SHP77 (cell line): ENCODE measurements at regions not wholly inside any gene's neighbourhood (a gene's known extent, or its start where the extent isn't known, plus 50 kb on each side); places are given as distances from the start of the nearest gene placed in this dataset.
A peak's percentile ranks its signal among the peaks of the same experiment; 100 is the strongest.

Source experiments
- DNase-seq, 2 experiments: peaks; one replicate each; lab custom pipeline; 2025; lab: John Stamatoyannopoulos, UW

DNA sequence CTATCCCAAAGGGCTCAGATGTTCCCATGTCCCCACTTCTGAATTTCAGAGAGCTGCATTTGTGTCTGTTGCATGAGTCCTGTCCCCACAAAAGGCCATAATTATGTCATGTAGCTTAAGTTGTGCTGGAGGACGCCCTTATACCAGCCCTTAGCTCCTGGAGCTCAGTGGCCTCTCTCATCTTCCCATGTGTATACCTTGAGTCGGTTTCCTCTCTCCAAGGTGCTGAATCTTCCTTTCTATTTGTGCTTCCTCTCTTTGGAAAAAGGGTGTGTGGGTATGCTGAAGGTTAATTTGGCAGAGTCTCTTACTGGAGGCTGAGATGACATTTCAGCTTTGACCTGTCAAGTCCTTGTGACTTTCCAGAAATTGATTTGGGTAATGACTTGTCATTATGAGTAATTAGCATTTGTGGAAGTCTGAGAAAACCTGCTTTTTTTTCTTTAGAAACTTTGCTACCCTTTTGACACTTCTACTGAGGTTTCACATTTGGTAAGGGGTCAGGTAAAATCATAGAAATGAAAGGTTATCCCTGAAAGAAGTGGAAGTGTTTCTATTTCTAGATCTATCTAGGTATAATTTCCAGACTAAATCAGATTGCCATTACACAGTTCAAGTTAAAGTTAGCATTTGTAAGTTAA is 185.4 kb downstream of the ABCC12 start:
- DNase-seq: no peak

DNA sequence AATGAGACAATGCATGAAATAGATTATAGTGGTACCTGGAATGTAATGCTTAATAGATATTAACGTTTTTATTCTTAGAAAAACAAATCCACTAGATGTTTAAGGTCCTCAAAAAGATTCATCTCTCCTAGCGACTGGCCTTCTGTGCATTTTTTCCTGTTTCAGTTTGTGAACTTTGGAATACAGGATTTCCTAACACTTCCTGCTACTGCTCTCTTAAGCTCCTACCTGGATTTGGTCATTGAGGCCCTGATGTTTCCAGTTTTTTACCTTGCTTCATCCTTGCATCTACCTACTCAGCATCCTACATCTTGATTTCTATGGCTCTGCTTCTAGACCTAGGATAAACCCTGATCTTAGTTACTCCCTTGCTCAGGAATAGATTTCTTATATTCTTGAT is 188.4 kb downstream of the ABCC12 start:
- no peak for DNase-seq

DNA sequence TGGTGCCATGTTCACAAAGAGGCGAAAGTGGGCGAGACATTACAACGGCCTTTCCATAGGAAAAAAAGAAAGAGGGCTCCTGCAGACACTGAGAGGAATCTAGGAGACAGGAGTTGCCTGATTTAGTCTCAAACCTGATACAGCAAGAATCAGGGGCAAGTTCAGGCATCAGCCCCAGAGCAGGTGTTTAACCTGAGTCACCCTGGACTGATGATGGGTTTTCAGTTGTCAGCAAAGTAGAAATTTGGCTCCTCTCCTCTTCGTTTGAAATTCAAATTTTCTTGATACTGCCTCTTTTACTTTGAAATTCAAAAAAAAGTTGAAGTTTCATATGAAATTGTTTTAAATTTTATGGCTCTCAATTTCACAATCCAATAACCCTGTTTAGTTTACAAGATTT is 189.5 kb downstream of the ABCC12 start:
- no peak for DNase-seq

DNA sequence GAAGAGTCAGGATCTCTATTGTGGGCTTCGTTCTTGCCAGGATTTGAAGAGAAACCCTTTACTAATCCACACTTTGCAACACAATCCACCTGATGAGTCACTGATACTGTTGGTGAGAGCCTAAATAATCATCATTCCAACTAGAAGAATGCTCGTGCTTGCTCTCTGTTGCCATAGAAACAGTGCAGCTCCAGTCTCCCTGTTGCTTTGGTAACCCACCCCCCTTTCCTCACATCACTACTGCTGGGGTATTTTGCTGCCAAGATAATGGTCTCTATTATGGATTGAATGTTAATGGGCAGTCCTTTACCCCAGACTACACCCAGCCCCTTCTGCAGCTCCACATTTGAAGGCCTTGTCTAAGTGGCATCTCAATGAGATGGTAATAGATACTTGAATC is 190.4 kb downstream of the ABCC12 start:
- no peak for DNase-seq

DNA sequence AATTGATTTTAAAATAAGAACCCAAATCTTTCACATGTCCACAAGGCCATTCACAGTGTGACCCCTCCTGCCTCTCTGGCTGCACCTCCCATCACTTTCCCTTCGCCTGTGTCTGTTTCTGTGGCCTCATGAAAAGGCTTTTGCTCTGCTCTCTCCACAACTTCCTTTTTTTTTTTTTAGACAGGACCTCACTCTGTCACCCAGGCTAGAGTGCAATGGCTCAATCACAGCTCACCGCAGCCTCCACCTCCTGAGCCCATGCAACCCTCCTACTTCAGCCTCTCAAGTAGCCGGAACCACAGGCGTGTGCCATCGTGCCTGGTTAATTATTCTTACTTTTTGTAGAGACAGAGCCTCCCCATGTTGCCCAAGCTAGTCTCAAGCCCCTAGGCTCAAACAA is 197.1 kb downstream of the ABCC12 start:
- no peak for DNase-seq

DNA sequence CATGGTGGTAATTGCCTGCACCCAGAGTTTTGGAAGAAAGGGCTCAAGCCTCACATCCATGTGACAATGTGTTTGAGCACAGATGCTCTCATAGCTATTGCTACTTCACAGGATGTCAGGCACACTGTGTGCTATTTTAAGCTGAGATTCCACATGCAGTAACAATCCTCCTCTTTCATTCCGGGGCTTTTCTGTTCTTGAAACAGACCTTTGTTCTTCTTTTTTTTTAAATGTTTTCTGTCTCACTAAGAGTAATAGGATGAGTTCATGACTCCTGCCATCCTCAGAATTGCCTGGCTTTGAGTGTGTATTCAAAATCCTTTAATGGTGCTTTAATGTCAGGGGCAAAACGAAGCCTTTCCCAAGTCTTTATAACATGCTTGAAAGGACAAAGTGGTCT is 198.9 kb downstream of the ABCC12 start:
- no peak for DNase-seq

DNA sequence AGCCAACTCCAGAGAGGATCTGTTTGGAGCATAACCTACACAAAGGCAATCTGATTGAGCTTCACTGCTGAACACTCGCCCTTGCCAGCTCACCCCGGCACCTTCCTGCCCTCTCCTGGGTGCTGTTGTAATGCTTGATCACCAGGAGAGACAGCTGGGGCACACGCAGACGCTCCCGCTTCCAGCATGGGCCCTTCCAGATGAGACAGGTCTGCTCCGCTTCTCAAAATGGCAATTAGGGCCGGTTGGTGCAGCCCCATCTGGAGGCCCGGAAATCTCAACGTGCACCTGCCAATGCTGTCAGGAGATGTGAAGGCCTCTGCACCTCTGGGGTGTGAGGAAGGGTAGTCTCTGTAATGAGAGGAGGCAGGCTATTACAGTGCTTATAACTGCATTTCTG is 206.1 kb downstream of the ABCC12 start:
- peak; percentile 3 to 25 for DNase-seq

DNA sequence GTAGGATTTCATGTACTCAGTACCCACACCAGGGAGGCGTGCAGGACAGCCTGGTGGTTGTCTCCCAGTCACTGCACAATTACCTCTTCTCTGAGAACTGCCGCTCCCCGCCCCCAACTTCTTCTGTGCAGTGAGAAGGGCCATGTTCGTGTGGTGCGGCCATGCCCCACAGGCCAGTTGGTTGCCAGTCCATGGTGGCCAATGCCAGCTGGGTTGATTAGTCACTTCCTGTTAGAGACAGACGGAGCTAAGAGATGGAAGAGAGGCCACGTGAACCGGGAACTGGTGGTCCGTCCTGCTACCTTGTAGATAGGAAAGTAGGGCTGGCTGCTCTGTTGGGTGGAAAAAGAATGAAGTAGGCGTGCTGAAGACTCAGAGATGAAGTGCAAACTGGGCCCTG is 206.5 kb downstream of the ABCC12 start:
- DNase-seq: peak; percentile 14

DNA sequence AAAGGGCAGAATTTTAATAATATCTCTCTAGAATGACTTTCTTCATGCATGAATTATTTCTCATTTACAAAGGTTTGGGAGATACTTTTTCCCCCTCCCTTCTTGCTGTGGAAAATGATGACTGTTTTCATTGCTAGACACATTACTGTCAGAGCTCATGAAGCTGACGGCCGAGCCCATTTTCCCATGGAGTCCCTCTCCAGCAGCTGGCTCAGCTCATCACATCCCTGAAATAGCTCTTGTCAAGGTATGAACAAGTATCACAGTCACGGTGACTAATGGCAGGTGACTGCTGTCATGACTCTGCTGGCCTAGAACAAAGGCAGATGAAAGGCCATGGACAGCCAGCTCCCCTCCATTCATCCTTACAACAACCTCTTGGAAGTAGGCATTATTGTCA is 208.1 kb downstream of the ABCC12 start:
- DNase-seq: peak in 1 of 2 experiments; percentile 7

DNA sequence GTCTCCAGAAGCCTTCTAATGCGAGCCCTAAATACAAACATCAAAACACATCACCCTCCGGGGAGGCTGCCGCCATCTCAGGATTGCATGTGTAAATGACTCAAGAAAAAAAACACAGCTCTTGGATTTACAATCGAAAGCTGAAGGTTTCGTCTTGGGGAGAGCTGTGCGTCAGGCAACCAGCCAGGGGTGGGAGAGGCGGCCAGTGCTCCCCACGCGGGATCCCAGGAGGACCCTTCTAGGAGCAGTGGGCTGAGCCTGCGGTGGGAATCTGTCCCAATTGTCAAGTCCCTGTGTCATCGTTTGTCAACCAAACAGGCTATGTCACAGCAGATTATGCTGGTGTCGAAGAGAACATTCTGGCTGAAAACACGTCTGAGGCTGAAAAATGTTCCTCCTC is 209.7 kb downstream of the ABCC12 start:
- no peak for DNase-seq

DNA sequence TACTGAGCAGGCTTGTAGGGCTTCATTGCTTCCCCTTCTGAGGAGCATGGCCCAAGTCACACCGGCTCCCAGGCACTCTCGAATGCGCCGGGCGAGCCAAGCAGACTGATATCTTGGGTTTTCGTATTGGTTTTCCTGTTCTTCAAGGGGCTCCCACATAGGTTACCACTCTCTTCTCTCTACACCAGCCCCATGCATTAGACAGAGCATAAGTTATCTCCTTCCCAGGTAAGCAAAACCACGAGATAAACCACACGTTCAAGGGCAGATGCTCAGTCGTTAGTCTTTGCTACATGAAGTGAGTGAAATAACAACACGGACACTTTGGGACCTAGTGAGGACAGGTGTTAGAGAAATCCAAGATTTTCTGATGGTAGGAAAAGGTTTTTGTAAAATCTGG is 211.2 kb downstream of the ABCC12 start:
- no peak for DNase-seq

DNA sequence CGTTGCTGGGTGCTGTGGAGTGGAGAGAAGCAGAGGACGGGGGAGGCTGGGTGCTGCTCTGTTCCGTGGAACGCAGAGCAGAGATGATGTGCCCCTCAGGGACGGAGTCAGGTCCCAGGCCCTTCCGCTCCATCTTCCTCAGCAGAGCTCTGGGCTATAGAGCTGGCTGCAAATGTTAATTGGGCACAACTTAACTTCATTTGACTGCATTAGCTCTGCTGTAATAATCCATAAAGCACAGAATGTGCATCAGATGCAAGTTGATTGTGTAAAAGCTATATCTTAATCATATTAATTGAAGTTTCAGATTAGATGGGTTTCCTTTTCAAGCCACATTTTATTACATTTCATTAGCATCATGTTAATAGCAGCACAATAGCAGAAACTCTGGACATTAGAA is 212.6 kb downstream of the ABCC12 start:
- no peak for DNase-seq

DNA sequence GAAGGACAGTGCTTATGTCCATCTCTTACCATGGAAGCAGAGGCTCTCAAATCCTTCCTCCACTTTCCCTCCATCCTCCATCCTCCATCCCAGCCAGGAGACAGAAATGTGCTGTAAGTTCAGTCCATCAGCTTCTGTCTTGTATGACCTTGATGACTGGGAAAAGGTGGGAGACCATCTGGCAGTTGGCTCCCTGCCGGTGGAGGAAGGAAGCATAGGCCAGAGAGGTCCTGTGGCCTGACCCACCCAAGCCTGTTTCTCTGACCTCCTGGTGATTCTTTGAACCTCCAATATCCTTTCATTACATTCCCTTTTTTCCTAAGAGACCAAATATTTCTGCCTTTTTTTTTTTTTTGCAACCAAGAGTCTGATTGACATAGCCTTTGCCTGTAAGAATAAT is 215.3 kb downstream of the ABCC12 start:
- DNase-seq: no peak

DNA sequence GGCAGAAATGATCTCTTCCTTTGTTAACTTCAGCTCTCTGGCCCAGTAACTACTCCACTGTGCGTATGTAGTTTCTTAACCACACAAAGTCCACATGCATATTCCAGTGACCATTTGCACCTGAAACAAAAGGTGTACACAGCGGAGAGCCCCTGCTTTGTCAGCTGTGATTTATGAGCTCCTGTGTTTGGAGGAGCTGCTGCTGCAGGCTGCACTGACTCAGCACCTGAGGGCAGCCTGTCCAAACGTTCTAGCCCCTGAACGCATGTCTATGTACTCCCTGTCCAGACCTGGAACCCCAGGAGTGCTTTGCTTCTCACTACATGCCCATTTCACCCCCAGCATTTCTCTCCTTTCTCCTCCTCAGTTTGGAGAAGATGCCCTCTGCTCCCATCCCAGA is 216.1 kb downstream of the ABCC12 start:
- peak; percentile 6 to 39 for DNase-seq

DNA sequence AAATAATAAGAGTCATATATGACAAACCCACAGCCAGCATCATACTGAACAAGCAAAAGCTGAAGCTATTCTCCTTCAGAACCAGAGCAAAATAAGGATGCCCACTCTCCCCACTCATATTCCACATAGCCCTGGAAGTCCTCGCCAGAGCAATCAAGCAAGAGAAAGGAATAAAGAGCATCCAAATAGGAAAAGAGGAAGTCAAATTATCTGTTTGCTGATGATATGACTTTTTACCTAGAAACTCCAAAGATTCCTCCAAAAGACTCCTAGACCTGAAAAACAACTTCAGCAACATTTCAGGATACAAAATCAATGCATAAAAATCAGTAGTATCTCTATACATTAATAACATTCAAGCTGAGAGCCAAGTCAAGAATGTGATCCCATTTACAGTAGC is 217.5 kb downstream of the ABCC12 start:
- DNase-seq: no peak

DNA sequence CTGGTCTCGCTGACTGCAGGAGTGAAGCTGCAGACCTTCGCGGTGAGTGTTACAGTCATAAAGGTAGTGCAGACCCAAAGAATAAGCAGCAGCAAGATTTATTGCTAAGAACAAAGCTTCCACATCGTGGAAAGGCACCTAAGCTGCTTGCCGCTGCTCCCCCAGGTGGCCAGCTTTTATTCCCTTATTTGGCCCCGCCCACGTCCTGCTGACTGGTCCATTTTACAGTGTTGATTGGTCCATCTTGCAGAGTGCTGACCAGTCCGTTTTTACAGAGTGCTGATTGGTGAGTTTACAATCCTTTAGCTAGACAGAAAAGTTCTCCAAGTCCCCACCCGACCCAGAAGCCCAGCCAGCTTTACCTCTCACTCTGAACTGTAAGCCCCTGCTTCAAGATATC is 227.8 kb downstream of the ABCC12 start:
- peak; percentile 4 to 29 for DNase-seq

DNA sequence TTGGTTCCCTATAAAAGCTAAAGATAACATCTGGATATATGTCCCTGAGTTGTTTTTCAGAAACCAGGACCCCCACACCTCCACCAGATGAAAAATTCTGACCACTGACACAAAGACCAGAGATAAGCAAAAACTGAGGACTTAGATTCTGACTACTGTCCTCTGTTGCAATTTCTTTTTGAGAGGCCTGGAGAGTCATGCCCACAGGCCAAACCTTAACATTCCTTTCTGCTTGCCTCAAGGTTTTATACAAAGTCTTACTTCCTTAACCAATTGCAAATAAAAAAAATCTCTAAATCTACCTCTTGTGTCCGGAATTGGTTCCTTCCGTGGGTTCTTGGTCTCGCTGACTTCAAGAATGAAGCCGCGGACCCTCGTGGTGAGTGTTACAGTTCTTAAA is 228.5 kb downstream of the ABCC12 start:
- no peak for DNase-seq

DNA sequence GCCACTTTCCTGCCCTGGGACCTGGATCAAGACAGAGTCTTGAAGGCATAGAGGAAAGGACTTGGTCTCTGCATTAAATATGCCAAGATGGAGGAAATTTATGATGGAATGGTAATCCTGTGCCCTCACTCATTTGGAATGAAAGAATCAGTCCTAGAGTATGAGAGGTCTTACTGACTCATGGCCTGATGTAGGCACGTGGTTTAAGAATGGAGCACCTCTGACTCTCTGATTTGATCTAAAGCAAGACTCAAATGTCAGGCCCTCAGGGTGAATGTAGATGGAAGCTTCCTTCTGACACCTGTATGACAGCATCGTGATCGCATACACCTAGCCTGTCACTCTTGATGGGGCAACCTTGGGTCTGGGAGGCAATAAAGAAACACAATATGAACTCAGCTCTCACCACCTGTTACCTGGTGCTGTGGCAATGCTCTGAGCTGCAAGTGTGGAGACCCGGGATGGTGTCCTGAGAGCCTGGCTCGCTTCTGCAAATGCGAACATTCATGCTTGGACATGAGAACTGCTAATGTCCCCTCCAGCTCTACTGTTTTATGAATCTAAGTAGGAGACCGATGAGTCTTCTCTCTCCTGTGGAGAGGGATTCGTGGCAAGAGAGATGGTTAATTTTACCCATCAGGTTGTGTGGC is 229.9 kb downstream of the ABCC12 start:
- no peak for DNase-seq

DNA sequence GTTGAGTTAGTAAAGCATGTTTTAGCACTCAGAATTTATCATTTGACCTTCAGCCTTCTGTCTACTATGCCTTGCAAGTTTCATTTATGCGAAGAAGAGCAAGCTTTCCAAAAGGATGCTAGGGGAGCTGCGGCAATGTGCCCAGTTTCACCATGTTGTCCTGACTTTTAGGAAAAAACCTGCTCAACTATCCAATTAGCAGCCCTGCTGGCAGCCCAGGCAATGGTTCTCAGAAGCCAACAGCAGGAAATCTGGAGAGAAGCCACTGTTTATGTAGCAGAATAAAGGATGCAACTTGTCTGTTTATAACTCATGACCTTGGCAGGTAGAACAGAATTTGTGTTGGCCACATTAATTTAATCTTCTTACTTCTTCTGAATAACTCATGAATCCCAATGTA is 230.8 kb downstream of the ABCC12 start:
- DNase-seq: no peak

DNA sequence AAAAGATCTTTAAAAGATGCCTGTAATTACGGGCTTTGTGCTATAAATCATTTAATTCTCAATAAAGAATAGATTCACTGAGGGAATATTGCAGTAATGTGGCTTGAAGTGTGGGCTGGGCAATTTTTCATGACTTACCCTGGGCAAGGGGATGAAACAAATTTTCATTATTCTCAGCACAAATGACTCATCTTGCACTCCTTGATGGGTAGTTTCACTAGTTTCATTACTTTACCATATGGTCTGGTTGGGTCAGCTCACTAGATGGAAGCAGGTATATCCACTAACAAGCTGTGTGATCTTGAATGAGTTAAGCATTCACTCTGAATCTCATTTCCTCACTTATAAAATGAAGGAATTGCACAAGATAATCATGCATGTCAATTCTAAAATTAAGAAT is 234.3 kb downstream of the ABCC12 start:
- no peak for DNase-seq

DNA sequence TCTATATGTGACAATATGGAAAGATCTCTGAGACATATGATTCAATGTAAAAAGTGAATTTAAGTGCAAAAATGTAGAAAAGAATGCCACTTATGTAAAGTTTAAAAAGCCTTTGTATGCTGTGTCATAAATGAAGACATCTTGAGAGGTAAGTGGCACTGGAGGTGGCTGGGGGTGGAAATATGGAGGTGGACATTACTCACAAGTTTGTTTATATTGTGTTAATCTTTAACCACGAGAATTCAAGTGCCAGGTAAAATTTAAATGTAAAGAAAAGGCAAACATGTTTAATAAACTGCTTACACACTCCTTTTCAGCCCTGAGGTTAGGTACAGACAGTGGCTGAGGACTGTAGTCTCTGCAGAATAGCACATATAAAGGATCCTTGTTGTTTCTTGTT is 235.1 kb downstream of the ABCC12 start:
- no peak for DNase-seq

DNA sequence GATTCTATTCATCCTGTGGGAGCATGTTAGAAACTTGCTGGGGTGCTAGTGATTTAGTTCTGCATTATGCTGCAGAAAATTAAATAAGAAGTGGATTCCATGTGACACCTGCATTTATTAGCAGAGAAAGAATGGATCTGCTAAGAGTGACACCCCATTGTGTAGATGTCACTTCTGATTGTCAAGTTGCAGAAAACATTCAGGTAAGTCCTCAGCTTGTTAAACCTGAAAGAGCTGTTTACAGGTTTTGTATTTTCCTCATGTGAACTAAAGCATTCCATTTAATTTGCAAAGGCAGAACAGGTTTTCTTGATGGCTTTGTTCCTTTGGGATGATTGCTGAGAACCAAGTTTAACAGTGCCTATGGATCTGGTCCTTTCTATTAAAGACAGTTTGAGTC is 238.7 kb downstream of the ABCC12 start:
- DNase-seq: no peak

DNA sequence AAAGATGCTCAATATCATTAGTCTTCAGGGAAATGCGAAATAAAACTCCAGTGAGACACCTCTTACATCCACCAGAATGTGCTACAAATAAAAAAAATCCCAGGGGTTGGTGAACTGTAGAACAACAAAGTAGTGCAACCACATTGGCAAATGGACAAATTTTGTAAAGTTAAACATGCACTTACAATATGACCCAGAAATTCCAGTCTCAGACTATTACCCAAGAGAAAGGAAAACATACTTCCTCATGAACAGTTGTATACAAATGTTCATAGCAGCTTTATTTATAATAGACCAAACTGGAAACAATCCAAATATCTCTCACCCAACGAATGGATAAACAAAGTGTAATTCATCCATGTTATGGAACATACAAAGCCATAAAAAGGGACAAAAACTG is 239.5 kb downstream of the ABCC12 start:
- DNase-seq: no peak

DNA sequence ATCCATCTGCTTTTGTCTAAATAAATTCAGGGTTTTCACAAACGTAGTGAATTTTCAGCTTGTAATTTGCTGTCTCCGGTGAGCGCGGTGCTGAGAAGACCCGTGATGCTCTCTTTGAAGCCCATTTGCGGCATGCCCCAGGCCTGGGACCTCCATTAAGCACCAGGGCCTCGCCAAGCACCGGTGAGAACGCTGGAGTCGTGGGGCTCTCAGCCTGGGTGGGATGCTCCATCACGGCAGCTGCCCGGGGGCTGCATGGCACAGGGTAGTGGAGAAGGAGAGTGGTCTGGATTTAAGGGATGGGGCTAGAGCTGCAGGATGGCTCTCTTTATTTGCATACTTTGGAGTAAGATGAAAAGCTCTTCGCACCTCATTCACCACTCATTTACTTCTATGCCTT is 248.7 kb downstream of the ABCC12 start:
- no peak for DNase-seq
